ENCODE measurements at regions not wholly inside any gene's neighbourhood (a gene's known extent, or its start where the extent isn't known, plus 50 kb on each side); places are given as distances from the start of the nearest gene placed in this dataset.

- TF ChIP-seq CTCF (IDR thresholded peaks at IDR 0.05; ENCODE audit: insufficient read depth, low read depth, low read length) (no peak), EZH2 (IDR thresholded peaks at IDR 0.05; ENCODE audit: insufficient read depth, low read length) (no peak)
Measured at GRCh38 chr13:58298556-58299135, 667.1 kb downstream of the PCDH17 start.
